ENCODE measurements at regions not wholly inside any gene's neighbourhood (a gene's known extent, or its start where the extent isn't known, plus 50 kb on each side); places are given as distances from the start of the nearest gene placed in this dataset.
"Not testable (repeated sequence)": the region's sequence is repeated elsewhere in the genome, so short reads cannot be mapped to it uniquely, and the experiment has no call there.

DNA sequence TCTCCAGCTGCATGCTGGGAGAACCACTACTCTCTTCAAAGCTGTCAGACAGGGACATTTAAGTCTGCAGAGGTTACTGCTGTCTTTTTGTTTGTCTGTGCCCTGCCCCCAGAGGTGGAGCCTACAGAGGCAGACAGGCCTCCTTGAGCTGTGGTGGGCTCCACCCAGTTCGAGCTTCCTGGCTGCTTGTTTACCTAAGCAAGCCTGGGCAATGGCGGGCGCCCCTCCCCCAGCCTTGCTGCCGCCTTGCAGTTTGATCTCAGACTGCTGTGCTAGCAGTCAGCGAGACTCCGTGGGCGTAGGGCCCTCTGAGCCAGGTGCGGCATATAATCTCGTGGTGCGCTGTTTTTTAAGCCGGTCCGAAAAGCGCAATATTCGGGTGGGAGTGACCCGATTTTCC is 215.0 kb downstream of the STIM2 start:
- not testable (repeated sequence) for DNase-seq

DNA sequence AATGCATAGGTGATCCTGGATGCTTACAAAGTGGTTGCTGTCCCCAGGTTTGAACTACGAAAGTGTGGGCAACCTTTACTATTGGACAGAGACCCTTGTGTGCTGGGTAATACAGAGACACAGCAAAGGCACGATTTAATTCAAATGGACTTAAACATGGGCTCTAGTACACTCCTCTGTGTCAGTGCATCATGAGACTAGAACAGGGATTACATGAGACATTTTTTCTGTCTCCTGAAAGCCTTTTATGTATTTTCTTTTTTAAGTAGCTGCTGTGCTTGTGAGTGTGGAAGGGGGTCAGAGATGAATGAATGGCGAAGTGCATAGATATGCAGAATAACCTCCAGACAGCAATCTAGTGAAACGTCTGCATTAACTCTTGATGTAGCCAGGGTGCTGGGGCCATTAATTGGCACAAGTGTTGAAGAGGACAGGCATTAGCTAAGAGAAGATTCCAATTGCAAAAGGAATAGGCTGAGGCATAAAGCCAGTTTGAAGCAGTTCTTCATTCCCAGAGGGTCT is 218.4 kb downstream of the STIM2 start:
- no peak for DNase-seq

DNA sequence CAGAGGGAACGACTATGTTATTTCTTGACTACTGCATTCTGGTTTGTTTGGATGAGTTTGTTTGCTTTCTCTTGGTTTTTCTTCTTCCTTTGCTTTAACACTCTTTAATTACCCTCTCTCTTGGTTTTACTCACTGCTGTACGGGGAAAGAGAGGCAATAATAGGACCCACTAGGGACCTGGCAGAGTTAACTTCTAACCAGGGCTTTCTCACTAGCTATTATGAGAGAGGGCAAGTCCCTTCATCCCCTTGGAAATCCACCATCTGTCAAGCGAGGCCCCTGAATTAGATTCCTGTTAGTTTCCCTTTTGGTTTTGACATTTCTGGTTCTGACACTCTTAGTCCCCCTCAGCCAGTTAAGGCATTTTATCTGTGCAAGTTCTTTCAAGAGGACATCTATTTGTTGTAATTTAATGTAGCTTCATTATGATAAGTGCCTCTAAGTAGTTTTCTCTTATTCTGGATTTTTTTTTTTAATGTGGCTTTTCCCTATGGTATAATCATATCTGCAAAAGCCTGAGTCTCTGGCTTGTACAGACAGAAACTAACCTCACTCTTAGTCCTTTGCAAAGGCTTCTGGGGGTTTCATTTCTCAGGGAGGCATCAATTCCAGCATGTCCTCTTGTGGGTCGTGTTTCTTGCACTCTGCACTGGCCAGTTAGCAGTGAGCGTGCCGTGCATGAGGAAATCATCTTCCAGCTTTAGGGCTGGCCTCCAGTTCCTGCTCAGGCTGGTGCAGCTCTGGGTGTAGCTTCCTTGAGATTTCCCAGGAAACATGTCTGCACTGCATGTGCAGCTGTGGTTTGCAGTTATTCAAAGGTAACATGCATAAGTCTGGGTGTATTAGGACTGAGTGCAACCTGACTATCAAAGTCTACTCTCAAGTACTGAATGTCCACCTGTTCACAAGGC is 221.3 kb downstream of the STIM2 start:
- DNase-seq = no peak

DNA sequence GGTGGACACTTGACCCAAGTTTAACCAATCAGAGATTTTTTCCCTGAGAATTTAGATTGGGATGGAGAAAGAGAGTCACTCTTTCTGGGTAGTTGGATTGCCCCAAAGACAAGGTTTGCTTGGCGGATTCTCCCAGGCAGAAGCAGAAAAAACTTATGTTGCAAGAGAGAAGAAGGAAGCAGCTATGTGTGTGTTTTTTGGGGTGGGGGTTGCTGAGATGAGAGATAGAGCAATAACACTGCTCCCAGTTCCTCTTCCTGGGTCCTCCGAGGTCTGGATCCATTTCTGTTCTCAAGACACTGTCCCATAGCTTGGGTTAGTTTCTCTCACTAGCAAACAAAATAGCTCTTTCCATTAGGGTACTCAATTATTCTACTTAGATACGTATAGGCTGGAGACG is 222.1 kb downstream of the STIM2 start:
- DNase-seq = no peak

DNA sequence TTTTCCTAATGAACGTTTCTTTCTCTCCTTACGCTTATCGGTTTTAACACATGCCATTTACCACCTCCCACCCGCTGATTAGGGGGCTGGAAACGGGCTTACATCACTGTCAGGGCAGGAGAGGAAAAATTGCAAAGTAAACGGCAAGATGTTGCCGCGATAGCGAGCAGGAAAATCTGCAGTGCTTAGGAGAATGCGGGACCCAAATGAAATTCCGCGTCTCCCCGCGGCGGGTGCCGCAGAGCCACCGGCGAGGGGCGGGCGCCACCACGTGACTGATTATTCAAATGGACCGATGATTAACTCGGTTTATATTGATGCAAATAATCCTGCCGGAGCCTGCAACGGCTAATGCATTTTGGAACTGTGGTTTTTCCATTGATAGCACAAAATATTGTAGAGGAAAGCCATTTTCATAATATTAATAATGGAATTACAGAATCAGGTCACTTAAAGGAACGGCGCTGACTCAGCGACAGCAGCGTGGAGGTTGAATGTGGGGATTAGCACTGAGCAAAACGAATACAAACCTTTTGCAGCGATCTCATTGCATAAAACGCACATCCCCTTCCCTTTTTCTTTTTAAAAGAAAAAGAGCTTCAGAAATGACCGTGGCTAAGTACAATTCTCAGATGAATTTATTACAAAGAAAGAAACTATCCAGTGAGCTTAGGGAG is 224.2 kb downstream of the STIM2 start:
- peak; percentile 48 to 58 for DNase-seq

DNA sequence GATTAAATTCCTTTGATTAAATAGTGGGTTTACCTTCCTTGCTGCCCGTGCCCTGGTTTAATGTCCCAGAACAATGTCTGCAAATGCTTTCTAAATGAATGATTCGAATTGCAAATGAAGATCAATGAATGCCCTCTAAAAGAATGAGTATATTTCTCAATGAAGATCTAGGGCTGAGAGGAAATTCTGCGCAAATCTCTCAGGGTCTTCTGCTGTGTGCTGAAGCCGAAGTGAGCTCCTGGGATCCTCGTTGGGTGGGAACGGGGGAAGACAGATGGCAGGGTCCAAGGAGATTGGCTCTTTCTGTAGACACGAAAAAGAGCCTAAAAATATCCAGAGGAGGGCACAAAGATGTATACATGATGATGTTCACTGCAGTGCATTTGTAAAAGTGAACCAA is 224.8 kb downstream of the STIM2 start:
- no peak for DNase-seq

DNA sequence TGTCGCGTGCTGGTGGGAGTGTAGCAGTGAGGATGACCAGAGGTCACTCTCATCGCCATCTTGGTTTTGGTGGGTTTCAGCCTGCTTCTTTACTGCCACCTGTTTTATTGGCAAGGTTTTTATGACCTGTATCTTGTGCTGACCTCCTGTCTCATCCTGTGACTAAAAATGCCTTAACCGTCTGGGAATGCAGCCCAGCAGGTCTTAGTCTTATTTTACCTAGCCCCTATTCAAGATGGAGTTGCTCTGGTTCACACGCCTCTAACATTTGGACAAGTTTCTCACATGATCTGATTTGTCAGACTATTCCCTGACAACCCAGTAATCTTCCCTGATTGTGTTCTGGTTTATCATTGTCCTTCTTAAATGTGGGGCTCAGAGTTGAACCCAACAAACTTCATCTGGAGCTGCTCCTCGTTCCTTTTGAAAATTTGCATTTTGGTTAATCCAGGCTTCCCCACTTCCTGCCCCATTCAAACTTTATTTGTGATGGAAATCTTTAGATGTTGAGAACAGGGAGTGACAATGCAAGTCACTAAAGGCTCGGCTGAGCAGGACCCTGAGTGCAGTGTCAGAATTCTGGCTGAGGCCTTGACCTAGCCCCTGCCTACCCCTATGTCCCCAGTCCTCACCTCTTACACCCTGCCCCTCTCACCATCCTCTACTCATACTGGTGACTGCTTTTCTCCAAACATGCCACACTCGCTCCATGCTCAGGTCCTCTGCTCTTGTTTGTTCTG is 226.8 kb downstream of the STIM2 start:
- DNase-seq = no peak

DNA sequence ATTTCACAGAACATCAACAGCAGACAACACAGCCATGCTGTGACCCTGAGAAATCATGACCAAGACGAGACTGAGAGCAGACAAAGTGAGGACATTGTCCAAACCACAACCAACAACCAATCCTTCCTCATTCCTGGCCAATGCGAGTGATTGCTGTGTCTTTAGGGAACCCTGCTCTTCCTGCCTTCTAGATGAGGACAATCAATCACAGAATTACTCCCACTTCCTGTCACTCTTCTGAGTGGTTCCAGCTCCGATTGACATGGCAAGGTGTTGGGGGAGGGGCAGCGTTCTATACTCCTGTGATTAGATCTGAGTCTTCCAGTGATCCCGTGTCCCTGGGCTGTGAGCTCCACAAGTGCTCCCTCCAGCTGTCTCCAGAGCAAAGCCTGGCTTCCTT is 227.8 kb downstream of the STIM2 start:
- DNase-seq = no peak

DNA sequence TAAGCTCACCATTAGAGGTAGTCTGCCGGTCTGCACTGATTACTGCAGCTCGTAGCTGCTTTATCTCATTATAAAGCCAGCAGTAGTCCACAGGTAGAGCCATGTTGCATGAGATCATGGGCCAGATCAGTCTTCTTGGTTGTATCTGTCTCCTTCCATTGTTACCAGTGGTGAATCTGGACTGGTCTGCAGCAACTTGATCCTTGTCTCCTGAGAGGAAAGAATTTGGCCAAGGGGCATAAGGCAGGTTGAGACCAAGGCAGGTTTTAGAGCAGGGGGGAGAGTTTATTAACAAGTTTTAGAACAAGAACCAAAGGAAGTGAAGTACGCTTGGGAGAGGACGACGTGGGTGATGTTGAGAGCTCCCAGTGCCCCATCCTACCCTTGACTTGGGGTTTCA is 228.5 kb downstream of the STIM2 start:
- no peak for DNase-seq

DNA sequence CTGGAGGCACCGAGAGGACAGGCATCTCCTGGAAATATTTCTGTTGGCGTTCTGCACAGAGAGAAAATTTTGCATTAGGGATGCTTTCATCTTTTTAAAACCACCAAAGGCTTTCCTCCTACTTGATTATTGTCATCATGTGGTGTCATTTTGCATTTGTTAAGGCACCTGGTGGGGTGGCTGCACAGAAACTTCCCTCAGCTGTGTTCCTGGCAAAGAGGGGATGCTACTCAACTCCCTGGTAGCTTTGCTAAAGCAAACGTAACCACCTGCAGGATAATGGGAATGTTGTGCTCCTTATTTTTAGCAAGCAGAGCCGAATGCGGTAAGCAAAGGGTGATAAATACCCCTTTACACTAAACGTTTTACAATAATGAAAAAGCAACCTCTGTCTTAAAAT is 229.8 kb downstream of the STIM2 start:
- no peak for DNase-seq

DNA sequence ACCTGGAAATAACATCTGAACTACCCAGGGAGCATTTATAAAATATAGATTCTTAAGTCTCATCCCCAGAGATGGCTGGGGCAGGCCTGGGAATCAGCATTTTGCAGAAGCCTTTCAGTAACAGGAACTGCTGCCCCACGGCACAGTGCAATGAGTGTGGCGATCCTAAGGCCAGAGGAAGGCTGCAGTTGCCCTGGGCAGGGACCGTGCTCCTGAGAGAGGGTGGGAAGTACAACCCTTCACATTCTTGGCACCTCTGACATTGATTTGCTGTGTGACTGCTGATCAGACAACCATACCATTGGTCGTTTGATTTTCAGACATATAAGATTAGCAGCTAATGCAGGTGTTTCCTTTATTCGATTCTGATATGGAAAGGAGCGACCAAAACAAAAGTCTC is 233.6 kb downstream of the STIM2 start:
- DNase-seq = no peak

DNA sequence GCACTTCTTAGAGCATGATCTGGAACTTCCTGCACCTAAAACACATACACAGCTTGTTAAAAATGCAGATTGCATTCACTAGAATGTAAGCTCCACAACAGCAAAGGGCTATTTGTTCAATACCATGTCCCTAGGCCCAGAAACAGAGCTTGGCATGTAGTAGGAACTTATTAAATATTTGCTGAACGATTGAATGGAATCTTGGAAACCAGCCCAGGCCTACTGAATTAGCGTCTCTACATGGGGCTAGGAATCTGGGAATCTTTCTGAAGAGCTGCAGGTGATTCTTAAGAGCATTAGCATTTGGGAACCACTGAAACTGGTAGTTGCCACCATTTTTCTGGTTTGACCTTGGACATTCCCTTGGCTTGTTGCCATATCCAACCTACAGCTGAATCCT is 234.1 kb downstream of the STIM2 start:
- DNase-seq = no peak

DNA sequence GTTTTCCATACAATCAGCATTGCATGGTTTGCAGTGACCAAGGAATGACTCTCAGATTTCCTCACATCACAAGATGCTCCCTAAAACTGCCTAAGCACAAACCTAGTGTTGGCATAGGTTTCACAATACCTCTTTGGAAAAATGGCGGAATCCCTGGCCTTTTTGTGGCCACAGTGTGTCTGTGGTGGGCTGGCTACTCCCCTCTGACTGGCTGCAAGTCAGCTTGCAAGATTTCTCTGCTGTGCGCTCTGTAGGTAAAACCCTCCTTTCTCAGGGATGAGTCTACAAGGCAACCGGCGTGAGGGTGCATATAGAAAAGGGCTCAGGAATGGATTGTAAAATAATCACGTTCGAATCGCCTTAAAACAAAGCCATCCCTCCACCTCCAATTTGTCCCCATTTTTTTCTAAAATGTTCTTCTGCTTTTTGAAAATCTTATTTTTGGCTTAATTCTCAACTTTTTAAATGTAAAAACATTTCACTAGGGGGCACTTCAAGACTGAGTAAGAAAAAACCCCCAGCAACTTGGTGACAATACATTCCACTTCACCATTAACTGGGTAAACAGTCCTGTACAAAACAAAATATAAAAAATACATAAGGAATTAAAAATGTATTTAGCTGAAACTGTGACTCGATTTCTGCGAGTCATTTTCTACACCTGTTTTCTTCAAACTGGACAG is 235.6 kb downstream of the STIM2 start:
- DNase-seq = no peak

DNA sequence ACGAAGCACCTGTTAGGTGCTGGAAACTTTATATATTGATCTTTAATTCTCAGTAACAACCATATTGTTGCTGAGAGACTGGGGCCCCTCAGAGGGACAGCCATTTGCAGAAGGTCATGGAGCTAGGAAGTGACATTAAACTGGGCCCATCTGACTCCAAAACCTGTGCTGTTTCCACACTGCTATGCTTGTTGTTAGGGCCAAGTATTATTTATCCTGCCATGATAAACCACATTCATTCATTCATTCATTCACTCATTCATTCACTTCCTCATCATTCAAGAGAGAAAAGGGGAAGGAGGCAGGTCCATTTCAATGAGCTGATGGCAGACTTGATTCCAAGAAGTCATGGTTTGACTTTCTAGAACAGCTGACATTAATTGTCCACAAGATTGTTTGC is 237.4 kb downstream of the STIM2 start:
- DNase-seq = no peak

DNA sequence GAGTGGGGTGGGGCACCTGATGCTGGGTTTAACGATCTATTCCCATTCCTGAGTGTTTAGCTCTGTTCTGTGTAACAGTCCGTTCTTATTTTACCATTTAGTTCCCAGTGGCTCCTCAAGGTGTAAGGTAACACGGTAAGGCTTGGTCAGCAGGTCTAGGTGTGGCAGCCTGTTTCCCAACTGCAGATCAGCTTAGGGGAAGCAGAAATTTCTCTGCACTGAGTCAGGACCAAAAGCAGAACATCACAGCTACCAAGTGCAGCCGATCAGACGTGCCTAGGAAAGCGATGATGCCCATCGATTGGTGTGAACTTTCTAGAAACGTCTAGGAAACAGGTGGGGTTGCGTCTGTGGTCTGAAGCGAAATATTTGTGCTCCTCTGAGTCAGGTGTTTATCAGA is 240.1 kb downstream of the STIM2 start:
- no peak for DNase-seq

DNA sequence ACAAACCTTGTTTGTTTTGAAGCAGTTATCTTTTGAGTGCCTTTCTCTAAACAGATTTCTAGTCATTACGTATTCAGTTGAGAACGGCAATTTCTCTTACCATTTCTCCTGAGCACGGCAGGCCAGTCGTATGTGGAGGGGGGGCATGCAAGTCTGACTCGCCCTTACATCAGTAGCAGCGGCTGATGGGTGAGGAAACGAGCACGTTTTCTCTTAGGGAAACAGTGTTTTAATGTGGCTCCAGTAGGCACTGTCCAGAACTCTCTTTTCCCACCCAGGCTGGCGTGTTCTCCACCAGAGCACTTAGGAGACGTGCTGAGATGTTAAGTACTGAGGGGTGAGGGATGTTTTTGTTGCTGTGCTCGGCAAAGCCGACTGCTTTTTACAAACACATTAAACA is 240.5 kb downstream of the STIM2 start:
- no peak for DNase-seq

DNA sequence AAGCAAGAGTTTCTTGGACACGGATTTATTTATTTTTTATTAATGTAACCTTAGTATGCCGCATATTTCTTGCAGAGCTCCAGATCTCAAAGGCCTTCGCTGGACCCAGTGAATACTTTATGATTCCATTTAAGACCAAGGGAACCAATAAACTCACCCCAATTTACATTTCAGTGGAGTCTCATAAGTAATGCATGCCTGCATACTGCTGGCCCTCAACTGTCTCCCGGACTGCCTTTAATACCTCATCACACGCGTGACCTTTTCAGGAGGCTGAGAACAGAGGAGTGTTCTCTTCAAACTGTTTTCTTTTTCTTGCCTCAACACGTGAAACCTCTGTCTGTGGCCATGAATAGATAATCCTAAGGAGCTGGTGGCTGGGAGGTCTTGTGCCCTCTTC is 240.9 kb downstream of the STIM2 start:
- DNase-seq = no peak

DNA sequence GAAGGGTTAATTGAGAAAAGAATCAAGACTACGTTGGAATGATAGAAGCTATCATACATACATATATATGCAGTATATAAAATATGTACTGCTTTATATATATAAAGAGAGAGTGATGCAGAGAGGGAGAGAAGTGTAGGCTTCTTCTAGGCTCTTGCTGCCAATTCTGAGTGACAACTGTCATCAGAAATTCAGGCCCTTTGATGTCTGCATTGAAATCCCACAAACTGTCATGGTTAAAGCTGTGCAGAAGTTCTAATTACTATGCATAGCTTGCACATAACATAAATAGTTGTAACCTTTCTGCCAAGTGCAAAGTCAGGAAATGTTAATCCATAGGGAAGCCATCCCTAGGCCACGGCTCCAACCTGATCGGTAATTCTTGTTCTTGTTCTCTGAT is 251.0 kb downstream of the STIM2 start:
- no peak for DNase-seq

DNA sequence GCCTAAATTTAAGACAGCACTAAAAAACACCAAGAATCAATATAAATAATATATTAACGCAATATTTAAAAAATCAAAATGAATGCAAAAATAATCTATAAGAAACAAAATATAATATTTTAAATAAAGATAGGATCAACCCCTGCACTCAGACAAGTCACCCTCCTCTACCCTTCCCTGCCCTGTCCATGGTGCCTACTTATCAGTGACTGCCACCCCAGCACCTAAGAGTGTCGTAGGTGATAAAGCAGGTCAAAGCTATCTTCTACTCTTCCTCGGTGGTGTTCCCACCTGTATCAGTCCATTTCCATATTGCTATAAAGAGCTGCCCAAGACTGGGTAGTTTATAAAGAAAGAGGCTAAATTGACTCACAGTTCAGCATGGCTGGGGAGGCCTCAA is 251.9 kb downstream of the STIM2 start:
- DNase-seq = no peak

DNA sequence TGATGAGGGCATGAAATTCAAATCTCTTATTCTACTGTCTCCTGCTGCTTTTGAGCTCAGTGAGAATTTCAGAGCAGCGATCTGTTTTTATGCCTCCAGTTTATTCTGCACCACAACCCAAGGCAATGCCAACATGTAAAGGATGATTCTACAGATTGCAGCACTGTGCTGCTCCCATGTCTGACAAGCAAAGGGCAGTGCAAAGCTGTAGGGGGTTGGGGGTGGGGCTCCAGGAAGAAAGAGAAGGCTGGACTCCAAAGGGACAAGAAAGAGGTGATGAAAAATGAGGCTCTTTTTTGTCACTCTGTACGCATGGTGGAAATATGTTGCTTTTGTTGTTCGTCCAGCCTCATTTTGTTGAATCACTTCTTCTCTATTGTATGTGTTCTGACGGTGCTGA is 254.6 kb downstream of the STIM2 start:
- no peak for DNase-seq

DNA sequence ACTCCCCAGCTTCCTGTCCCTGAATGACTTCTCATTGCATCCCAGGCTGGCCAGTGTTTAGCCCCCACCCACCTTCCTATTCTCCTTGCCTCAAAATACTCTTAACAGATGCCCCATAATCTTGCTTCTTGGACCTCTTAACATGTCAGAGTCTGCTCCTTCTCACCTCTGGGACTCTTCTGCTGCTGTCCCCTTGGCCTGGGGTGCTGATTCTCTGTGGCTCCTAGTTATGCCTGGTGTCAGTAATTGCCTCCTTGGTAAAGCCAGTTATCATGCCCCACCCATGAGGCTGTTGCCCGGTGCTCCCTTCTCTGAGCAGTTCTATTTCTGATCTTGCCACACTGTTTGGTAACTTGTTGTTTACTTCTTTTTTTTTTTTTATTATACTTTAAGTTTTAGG is 256.8 kb downstream of the STIM2 start:
- DNase-seq = no peak

DNA sequence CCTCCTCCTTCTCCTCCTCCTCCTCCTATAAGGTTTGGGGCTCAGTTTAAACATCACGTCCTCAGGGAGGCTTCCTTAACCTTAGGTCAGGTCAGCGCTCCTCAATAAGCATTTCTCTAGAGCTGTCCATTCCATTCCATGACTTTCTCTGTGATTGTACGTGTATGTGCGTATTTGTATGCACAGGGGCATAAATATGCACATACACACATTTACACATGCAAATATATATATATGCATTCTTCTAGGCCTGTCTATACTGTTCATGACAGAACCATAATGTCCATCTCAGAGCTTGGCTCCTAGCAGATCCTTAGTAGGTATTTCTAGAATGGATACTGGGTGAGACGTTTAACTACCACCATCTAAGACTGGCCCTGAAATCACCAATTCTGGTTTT is 258.6 kb downstream of the STIM2 start:
- DNase-seq = no peak

DNA sequence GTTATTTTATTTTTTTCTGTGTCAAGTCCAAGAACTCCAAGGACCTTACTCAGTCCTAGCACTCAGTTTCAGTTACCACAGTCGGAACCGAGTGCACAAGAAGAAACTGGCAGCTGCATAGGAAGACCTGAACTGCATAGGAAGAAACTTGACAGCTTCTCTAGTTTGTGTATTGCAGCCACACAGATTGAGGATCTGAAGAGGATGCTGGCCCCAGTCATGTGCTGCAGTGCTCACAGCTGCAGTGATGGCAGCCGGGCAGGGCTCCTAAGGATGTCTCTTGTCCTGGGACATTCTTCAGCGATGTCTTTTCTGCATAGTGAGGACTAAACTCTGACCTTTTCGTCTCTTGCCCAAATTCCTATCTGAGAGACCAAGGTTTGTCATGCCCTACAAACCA is 261.2 kb downstream of the STIM2 start:
- no peak for DNase-seq
